Ovary (tissue), 3 donors: ENCODE measurements at regions not wholly inside any gene's neighbourhood (a gene's known extent, or its start where the extent isn't known, plus 50 kb on each side); places are given as distances from the start of the nearest gene placed in this dataset.
"Not testable (repeated sequence)": the region's sequence is repeated elsewhere in the genome, so short reads cannot be mapped to it uniquely, and the experiment has no call there.

Experiments used
- CTCF ChIP-seq, 3 donors: fragments of 450-650 bp in 2 of 3; fragments of 200-600 bp in 1 of 3; IDR thresholded peaks; one replicate each; pipeline versions ENCODE4 v1.5.1 to v1.8.0; 2016 to 2022; ENCODE audit warnings: antibody characterized with exemption in 3 of 3, mild to moderate bottlenecking in 1 of 3
- POLR2A ChIP-seq: fragments of 450-650 bp; IDR thresholded peaks from one replicate; pipeline ENCODE4 v1.6.1; 2017; ENCODE audit warnings: antibody characterized with exemption, mild to moderate bottlenecking, moderate library complexity
- donor health status: DM: no; HTN: no; CAD: no.

GRCh38 chr21:9943639-9944038 is 577.7 kb upstream of the TPTE start:
- TF ChIP-seq CTCF (IDR thresholded peaks at IDR 0.05); POLR2A: not testable (repeated sequence)
